Endothelial cell of umbilical vein (primary cell): ENCODE measurements at regions not wholly inside any gene's neighbourhood (a gene's known extent, or its start where the extent isn't known, plus 50 kb on each side); places are given as distances from the start of the nearest gene placed in this dataset.

Source experiments
- CTCF ChIP-seq, 2 donors: IDR thresholded peaks; 1 replicate in 1 of 2; 2 replicates in 1 of 2; pipeline ENCODE4 v1.5.1; 2011; ENCODE audit warnings: low read length in 2 of 2, mild to moderate bottlenecking in 2 of 2, moderate library complexity in 2 of 2, control low read depth in 1 of 2, inconsistent platforms in 1 of 2, low read depth in 1 of 2; ENCODE audit not compliant: insufficient read depth in 1 of 2; ENCODE audit errors: extremely low read depth in 1 of 2
- EZH2 ChIP-seq: IDR thresholded peaks from 2 replicates; pipeline ENCODE4 v1.6.1; 2012; ENCODE audit warnings: borderline replicate concordance, low read depth, mild to moderate bottlenecking, moderate library complexity, low read length, inconsistent platforms; ENCODE audit not compliant: severe bottlenecking
- GATA2 ChIP-seq: IDR thresholded peaks from 2 replicates; pipeline ENCODE4 v1.7.0; 2011; ENCODE audit warnings: low read depth, mild to moderate bottlenecking, moderate library complexity, mixed read lengths, low read length; ENCODE audit not compliant: insufficient read length, insufficient read depth
- JUN ChIP-seq: IDR thresholded peaks from 2 replicates; pipeline ENCODE4 v1.6.1; 2011; ENCODE audit warnings: borderline replicate concordance, low read depth; ENCODE audit not compliant: insufficient read length, insufficient read depth
- POLR2A ChIP-seq: IDR thresholded peaks from 2 replicates; pipeline ENCODE4 v1.6.1; 2012; ENCODE audit warnings: low read depth, mild to moderate bottlenecking, control low read depth, low read length
- POLR2AphosphoS5 ChIP-seq: IDR thresholded peaks from 2 replicates; pipeline ENCODE4 v1.6.1; 2012; ENCODE audit warnings: low read depth, mild to moderate bottlenecking, control low read depth, low read length, moderate library complexity; ENCODE audit not compliant: insufficient read depth

DNA sequence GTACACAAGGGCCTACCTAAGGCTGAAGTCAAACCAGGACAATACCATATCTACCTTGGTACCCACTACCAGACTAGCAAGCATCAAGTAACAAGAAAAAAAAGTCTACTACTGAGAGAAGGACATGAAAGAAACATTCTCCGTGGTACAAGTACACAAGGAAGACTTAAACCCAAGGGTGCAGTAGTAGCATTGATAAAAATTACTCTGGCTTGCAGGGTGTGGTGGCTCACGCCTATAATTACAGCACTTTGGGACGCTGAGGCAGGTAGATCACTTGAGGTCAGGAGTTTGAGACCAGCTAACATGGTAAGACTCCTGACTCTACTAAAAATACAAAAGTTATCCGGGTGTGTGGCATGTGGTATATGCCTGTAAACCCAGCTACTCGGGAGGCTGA is 386.5 kb upstream of the PMFBP1 start:
- TF ChIP-seq POLR2AphosphoS5 (no peak), CTCF (IDR thresholded peaks at IDR 0.05; ENCODE audit: extremely low read depth in 1 of 2, insufficient read depth in 1 of 2, low read depth in 1 of 2, low read length in 2 of 2) (no peak), EZH2 (no peak), POLR2A (no peak), GATA2 (no peak), JUN (no peak)
